Breast epithelium (tissue), 3 donors: ENCODE measurements at regions not wholly inside any gene's neighbourhood (a gene's known extent, or its start where the extent isn't known, plus 50 kb on each side); places are given as distances from the start of the nearest gene placed in this dataset.

Experiments used
- POLR2A ChIP-seq: fragments of 450-650 bp; IDR thresholded peaks from one replicate; pipeline ENCODE4 v1.6.1; 2016; ENCODE audit warnings: antibody characterized with exemption, mild to moderate bottlenecking, moderate library complexity
- POLR2AphosphoS5 ChIP-seq, 3 donors: sonication (generic); formaldehyde crosslinking; IDR thresholded peaks; one replicate each; pipeline ENCODE4 v1.6.1; 2017; ENCODE audit warnings: antibody characterized with exemption in 3 of 3
- TF ChIP-seq, protein P1 (sequence below), 3 donors: fragments of 450-650 bp; IDR thresholded peaks; one replicate each; pipeline ENCODE4 v1.5.1; 2016 to 2017; ENCODE audit warnings: antibody characterized with exemption in 3 of 3, mild to moderate bottlenecking in 3 of 3, moderate library complexity in 3 of 3

DNA sequence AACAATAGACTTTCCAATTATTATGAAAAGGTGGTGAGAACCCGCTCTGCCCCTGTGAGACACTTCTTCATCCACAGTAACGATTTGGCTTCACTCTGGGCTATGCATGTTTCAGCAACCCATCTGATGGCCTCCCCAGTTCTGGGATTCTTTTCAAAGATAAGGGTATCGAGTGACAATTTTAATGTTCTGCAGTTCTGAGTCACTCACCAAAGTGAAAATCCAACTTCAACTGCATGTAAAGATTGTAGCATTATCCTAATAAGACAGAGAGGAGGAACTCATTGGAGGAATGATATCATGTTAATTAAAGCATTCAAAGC lies 1078.3 kb upstream of the SEMA6A start:
- TF ChIP-seq, protein P1, sequence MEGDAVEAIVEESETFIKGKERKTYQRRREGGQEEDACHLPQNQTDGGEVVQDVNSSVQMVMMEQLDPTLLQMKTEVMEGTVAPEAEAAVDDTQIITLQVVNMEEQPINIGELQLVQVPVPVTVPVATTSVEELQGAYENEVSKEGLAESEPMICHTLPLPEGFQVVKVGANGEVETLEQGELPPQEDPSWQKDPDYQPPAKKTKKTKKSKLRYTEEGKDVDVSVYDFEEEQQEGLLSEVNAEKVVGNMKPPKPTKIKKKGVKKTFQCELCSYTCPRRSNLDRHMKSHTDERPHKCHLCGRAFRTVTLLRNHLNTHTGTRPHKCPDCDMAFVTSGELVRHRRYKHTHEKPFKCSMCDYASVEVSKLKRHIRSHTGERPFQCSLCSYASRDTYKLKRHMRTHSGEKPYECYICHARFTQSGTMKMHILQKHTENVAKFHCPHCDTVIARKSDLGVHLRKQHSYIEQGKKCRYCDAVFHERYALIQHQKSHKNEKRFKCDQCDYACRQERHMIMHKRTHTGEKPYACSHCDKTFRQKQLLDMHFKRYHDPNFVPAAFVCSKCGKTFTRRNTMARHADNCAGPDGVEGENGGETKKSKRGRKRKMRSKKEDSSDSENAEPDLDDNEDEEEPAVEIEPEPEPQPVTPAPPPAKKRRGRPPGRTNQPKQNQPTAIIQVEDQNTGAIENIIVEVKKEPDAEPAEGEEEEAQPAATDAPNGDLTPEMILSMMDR (IDR thresholded peaks at IDR 0.05) = no peak
- TF ChIP-seq POLR2A (no peak), POLR2AphosphoS5 (IDR thresholded peaks at IDR 0.05) (no peak)
